ENCODE measurements at regions not wholly inside any gene's neighbourhood (a gene's known extent, or its start where the extent isn't known, plus 50 kb on each side); places are given as distances from the start of the nearest gene placed in this dataset.

GRCh38 chr13:21898945-21899344 lies 228.1 kb downstream of the FGF9 start:
- no peaks in the 10 kb centered on the region for H3K36me3 Mint-ChIP-seq (ENCODE audit: insufficient read depth in 1 of 3, low read depth in 3 of 3)
- Histone ChIP-seq H2BK15ac (ENCODE audit: low read depth, low read length) (no peak overlapping the region), H3K23me2 (ENCODE audit: insufficient read length, low read depth, low read length, poor library complexity, severe bottlenecking) (no peaks in the 10 kb centered on the region), H3K27me3 (ENCODE audit: insufficient read depth, low read length) (no peaks in the 10 kb centered on the region), H3K23ac (ENCODE audit: insufficient read length, low read depth, low read length) (no peak overlapping the region), H3K79me1 (ENCODE audit: insufficient read depth, low read depth, low read length, poor library complexity, severe bottlenecking) (no peaks in the 10 kb centered on the region), H3T11ph (ENCODE audit: low read length) (no peak overlapping the region), H2AFZ (ENCODE audit: low read length) (no peak overlapping the region), H3K79me2 (ENCODE audit: insufficient read depth, low read length) (no peaks in the 10 kb centered on the region), H3K9ac (ENCODE audit: extremely low read depth, insufficient read length, low read length) (no peak overlapping the region), H3K4me1 (ENCODE audit: insufficient read depth, low read length) (no peaks in the 10 kb centered on the region), H3K18ac (ENCODE audit: insufficient read length, low read depth, low read length) (no peak overlapping the region), H4K91ac (ENCODE audit: insufficient read length, low read depth, low read length) (no peak overlapping the region), H2AK5ac (ENCODE audit: insufficient read length, low read length) (no peak overlapping the region), H3K56ac (ENCODE audit: insufficient read length, low read depth, low read length) (no peak overlapping the region), H3K4me2 (ENCODE audit: insufficient read depth, insufficient read length, low read length) (no peak overlapping the region), H4K8ac (replicated peaks; ENCODE audit: insufficient read length, low read depth, low read length) (no peak overlapping the region), H3K4ac (ENCODE audit: low read depth, low read length) (no peak overlapping the region), H2BK5ac (ENCODE audit: insufficient read length, low read length) (no peak overlapping the region), H2BK12ac (ENCODE audit: insufficient read length, low read depth, low read length) (no peak overlapping the region), H4K5ac (ENCODE audit: insufficient read length, low read depth, low read length) (no peak overlapping the region), H2BK20ac (ENCODE audit: low read depth, low read length, poor library complexity, severe bottlenecking) (no peak overlapping the region), H3K27ac (ENCODE audit: insufficient read length, low read depth, low read length) (no peak overlapping the region), H4K20me1 (ENCODE audit: control insufficient read depth, insufficient read depth, insufficient read length) (no peaks in the 10 kb centered on the region), H3K14ac (ENCODE audit: insufficient read depth, low read length) (no peak overlapping the region), H2BK120ac (ENCODE audit: low read depth, low read length, poor library complexity, severe bottlenecking) (no peak overlapping the region), H3K9me3 (ENCODE audit: control insufficient read depth, low read depth, low read length) (no peaks in the 10 kb centered on the region)
- peaks cover 0 to 12% of the 10 kb centered on the region in 2 experiments; a peak in 3 of 4 replicates for H3K4me1 Mint-ChIP-seq
- no peaks in the 10 kb centered on the region; a peak in 1 of 5 replicates for H3K9me3 Mint-ChIP-seq
- H3K27ac Mint-ChIP-seq, result no peak overlapping the region
- no peaks in the 10 kb centered on the region; the same call in 1 of the 2 replicates for H3K27me3 Mint-ChIP-seq (ENCODE audit: low read depth)
- no CpG with 5 or more reads among the region's 7 CpGs for WGBS (ENCODE audit: extremely low coverage, insufficient read length, low lambda C conversion rate)
- DNase-seq, result no peak
- H3K4me3 Mint-ChIP-seq, result no peak overlapping the region
- TF ChIP-seq CTCF (conservative IDR thresholded peaks at IDR 0.05), result no peak
